MCF 10A (cell line): ENCODE measurements at regions not wholly inside any gene's neighbourhood (a gene's known extent, or its start where the extent isn't known, plus 50 kb on each side); places are given as distances from the start of the nearest gene placed in this dataset.

ENCODE experiments used
- BruUV-seq: library from RNA; stranded (reverse); fragments of 400-500 nt; replicated peaks from 2 replicates; lab custom pipeline; 2021; lab: Mats Ljungman, UMichigan
- CTCF ChIA-PET: fragments of 300-600 bp; sonication (Branson Sonifier 250); formaldehyde crosslinking; extraction: SDS; loops from one replicate; lab custom pipeline; 2021; ENCODE audit warnings: antibody characterized with exemption, inconsistent platforms; lab: Yijun Ruan, JAX
- POLR2A ChIA-PET: fragments of 300-600, 350-650 bp; sonication (Branson Sonifier 250); formaldehyde crosslinking; extraction: SDS; loops from one replicate; lab custom pipeline; 2020; ENCODE audit warnings: antibody characterized with exemption, inconsistent platforms; lab: Yijun Ruan, JAX
- DNase-seq: peaks from one replicate; pipeline ENCODE4 v3.0.0-alpha.2; 2018; ENCODE audit not compliant: unreplicated experiment
- H3K27ac Mint-ChIP-seq: one replicate; pipeline ENCODE4 v1.8.0; 2022; ENCODE audit warnings: mild to moderate bottlenecking, low read depth, mixed read lengths; ENCODE audit not compliant: unreplicated experiment
- H3K27me3 Mint-ChIP-seq: one replicate; pipeline ENCODE4 v1.8.0; 2022; ENCODE audit warnings: mixed read lengths; ENCODE audit not compliant: insufficient read depth, unreplicated experiment
- H3K36me3 Mint-ChIP-seq: one replicate; pipeline ENCODE4 v1.8.0; 2022; ENCODE audit warnings: mild to moderate bottlenecking, moderate library complexity, mixed read lengths; ENCODE audit not compliant: insufficient read depth, unreplicated experiment
- H3K4me1 Mint-ChIP-seq: one replicate; pipeline ENCODE4 v1.8.0; 2022; ENCODE audit warnings: mixed read lengths; ENCODE audit not compliant: insufficient read depth, unreplicated experiment
- H3K4me3 Mint-ChIP-seq: one replicate; pipeline ENCODE4 v1.8.0; 2022; ENCODE audit warnings: mild to moderate bottlenecking, moderate library complexity, mixed read lengths; ENCODE audit not compliant: unreplicated experiment
- H3K9me3 Mint-ChIP-seq: one replicate; pipeline ENCODE4 v1.8.0; 2022; ENCODE audit warnings: mixed read lengths; ENCODE audit not compliant: unreplicated experiment
- CTCF ChIP-seq: fragments of 200-600 bp; IDR thresholded peaks from one replicate; pipeline ENCODE4 v1.8.0; 2022; ENCODE audit warnings: antibody characterized with exemption, mild to moderate bottlenecking; ENCODE audit not compliant: unreplicated experiment
- intact Hi-C: fragments of 100-400 bp; cut with micrococcal nuclease; formaldehyde crosslinking; loops from 2 replicates; pipeline ENCODE4 v1.14.1; 2022

- H3K4me3 Mint-ChIP-seq = no peak overlapping the region
- no peaks in the 10 kb centered on the region for H3K9me3 Mint-ChIP-seq
- no peaks in the 10 kb centered on the region for H3K4me1 Mint-ChIP-seq
- CTCF ChIA-PET = interaction anchor here (0.6 kb wide), 1 partner anchor 517 kb away, joined by 3 read pairs; no protein-coding TSS in a partner anchor
- H3K36me3 Mint-ChIP-seq = no peaks in the 10 kb centered on the region
- POLR2A ChIA-PET = interaction anchor here (1.2 kb wide), 1 partner anchor 126 kb away, joined by 3 read pairs; no protein-coding TSS in a partner anchor
- no peaks in the 10 kb centered on the region for H3K27me3 Mint-ChIP-seq
- no peak overlapping the region for H3K27ac Mint-ChIP-seq
- intact Hi-C loops = no loop called here
- TF ChIP-seq CTCF = no peak
- no TSS peak for BruUV-seq
- DNase-seq = no peak
These were observed 262.9 kb upstream of the DDI1 start for GRCh38 chr11:103773537-103773936.

GRCh38 chr11:103779054-103779453 lies 257.4 kb upstream of the DDI1 start:
- no peaks in the 10 kb centered on the region for H3K9me3 Mint-ChIP-seq
- no peaks in the 10 kb centered on the region for H3K27me3 Mint-ChIP-seq
- H3K27ac Mint-ChIP-seq = no peak overlapping the region
- H3K4me3 Mint-ChIP-seq = no peak overlapping the region
- H3K36me3 Mint-ChIP-seq = no peaks in the 10 kb centered on the region
- BruUV-seq = no TSS peak
- peak; percentile 66 for DNase-seq
- intact Hi-C loops = no loop called here
- CTCF ChIA-PET = interaction anchor here (0.6 to 1.1 kb wide), 2 partner anchors 96 to 499 kb away, joined by 3 to 4 read pairs; no protein-coding TSS in a partner anchor
- POLR2A ChIA-PET = interaction anchor here (0.5 kb wide), 1 partner anchor 24 kb away, joined by 3 read pairs; no protein-coding TSS in a partner anchor
- H3K4me1 Mint-ChIP-seq = peaks cover 6% of the 10 kb centered on the region
- TF ChIP-seq CTCF = no peak

- H3K4me3 Mint-ChIP-seq = no peak overlapping the region
- no peaks in the 10 kb centered on the region for H3K36me3 Mint-ChIP-seq
- intact Hi-C loops = no loop called here
- peaks cover 6% of the 10 kb centered on the region for H3K4me1 Mint-ChIP-seq
- ChIA-PET CTCF (interaction anchor here (0.7 to 1.4 kb wide), 2 partner anchors 8 to 648 kb away, joined by 3 to 4 read pairs; no protein-coding TSS in a partner anchor), POLR2A (no interaction called here)
- no peak for DNase-seq
- H3K9me3 Mint-ChIP-seq = peaks cover 14% of the 10 kb centered on the region
- H3K27ac Mint-ChIP-seq = no peak overlapping the region
- no peak for TF ChIP-seq CTCF
- BruUV-seq = no TSS peak
- no peaks in the 10 kb centered on the region for H3K27me3 Mint-ChIP-seq
These were observed 246.5 kb upstream of the DDI1 start for GRCh38 chr11:103789952-103790351.

GRCh38 chr11:103792981-103793468 lies 243.4 kb upstream of the DDI1 start:
- Mint-ChIP-seq H3K36me3 (no peaks in the 10 kb centered on the region), H3K4me1 (peaks cover 6% of the 10 kb centered on the region), H3K9me3 (peaks cover 14% of the 10 kb centered on the region), H3K27me3 (no peaks in the 10 kb centered on the region), H3K4me3 (no peak overlapping the region), H3K27ac (no peak overlapping the region)
- intact Hi-C loops = no loop called here
- POLR2A ChIA-PET = no interaction called here
- CTCF ChIA-PET = no interaction called here
- no peak for DNase-seq
- BruUV-seq = no TSS peak
- TF ChIP-seq CTCF = no peak
